ENCODE measurements at regions not wholly inside any gene's neighbourhood (a gene's known extent, or its start where the extent isn't known, plus 50 kb on each side); places are given as distances from the start of the nearest gene placed in this dataset.

GRCh38 chr12:19014240-19014639 is 115.3 kb upstream of the PLEKHA5 start:
- DNase-seq (ENCODE audit: low spot score) = no peak

GRCh38 chr12:19015285-19015684 is 114.2 kb upstream of the PLEKHA5 start:
- no peak for DNase-seq (ENCODE audit: low spot score)

DNA sequence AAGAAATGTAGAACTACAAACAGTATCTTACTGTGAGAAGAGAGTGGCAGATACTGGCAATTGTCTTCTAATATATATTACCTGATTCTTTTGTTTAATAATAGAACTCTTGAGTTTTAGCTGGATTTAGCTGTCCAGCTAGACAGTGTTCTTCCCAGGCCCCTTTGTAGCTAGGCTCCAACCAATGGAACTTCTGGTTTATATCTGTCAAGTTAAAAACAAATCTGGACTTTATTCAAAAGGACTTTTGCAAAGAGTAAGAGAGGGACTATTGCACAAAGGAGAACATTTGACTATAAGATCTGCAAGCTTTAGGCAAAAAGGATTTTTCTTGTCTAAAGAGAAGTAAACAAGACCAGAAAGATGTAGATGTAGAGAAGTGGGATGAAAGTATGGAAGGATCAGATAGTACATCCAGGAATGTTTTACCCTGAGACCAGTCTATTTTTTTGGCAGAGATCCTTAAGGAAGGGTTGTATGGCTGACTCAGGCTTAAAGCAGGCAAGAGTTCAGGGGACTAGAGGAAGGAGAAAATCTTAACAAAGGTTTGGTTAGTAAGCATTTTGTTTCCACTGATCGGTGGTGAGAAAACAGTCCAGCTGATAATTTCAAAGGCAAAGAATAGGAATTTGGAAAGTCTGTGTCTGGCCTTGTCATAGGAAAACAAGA is 111.1 kb upstream of the PLEKHA5 start:
- peak; percentile 54 for DNase-seq (ENCODE audit: low spot score)

DNA sequence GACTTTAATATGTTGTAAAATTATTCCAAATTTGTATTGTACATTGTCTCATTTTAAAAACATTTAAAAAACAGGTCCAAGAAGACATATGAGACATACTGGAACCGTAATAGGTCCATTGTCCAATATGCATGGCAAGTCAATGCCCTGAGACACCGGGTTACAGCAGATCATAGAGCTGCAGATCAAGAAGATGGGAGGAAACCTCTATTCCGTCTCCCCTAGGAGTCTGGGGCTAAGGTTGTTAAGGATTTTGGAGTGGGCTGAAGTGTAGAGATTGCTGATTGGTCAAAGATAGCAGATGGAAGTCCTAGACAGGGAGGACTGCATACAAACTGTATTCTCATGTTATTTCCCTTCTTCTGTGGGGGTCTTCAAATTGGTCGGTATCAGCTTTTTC is 108.3 kb upstream of the PLEKHA5 start:
- no peak for DNase-seq (ENCODE audit: low spot score)

- DNase-seq (ENCODE audit: low spot score) = peak; percentile 76
These were observed 107.9 kb upstream of the PLEKHA5 start for GRCh38 chr12:19021646-19022045.

DNA sequence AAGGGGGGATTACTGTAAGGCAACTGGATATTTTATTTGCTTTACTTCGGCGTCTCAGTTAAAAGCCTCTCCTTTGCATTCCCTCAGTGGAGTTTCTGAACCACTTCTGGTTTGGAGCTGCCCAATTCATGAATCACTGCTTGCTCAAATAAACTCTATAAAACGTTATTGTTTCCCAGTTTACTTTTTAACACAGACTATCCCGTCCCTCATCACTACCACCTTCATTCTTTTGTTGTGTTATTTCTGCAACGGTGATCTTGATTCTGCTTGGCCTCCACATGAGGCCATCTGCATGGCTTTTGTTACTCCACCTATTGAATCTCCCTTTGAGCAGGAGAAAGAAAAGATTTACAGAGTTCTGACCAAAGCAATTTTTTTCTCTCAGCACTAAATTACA is 104.0 kb upstream of the PLEKHA5 start:
- peak; percentile 69 for DNase-seq (ENCODE audit: low spot score)

DNA sequence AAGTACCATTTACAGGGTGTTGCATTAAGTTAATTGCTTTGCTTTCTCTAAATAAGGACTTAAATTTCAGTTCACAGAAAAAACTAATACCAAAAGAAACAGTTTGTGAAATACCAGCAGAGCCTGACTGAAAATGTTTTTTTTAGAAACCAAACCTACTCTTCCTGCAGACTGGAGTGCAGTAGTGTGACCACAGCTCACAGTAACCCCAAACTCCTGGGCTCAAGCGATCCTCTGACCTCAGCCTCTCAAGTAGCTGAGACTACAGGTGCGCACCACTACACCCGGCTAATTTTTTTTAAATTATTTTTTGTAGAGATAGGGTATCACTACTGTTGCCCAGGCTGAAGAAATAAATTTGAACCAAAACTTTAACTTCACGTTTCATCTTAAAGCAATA is 103.5 kb upstream of the PLEKHA5 start:
- DNase-seq (ENCODE audit: low spot score) = no peak

DNA sequence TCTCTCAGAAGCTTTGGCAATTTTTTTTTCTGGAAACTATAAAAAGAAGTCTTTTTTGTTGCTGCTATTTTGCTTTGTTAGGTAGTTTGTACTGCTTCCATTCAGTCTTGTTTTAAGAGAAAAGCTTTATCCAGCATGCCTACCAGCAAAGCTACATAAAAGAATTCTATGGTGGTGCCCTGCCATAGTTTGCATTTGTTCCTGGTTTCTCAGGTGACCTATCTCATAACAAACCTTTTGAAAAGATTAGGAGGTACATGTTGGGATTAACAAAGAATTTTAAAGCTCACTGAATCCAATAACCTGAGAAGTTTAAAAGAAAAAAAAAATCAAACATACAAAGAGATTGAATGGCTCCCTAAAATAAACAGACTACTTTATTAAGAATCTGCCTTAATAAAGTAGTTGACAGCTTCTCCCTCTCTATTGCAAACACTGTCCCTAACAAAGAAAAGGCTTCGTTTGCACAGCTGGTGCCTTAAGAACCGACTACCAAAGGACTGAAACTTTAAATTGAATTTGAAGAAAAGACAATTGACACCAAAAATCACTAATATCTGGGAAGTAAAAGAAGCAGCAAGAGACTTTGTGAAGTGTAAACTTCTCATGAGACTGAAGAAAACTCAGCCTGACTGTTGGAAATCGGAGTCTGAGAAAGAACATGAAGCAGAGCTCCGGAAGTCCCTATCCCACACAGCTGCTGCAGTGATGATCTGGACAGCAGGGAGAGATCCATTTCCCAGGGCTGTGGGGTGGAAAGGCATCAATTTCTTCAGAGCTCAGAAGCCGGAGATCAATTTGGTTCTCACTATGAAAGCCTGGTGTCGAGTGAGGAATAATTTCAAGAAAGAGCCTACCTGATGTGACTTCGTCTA is 102.7 kb upstream of the PLEKHA5 start:
- peak; percentile 51 for DNase-seq (ENCODE audit: low spot score)

- no peak for DNase-seq (ENCODE audit: low spot score)
These were observed 99.4 kb upstream of the PLEKHA5 start for GRCh38 chr12:19030180-19030579.

- no peak for DNase-seq (ENCODE audit: low spot score)
These were observed 98.9 kb upstream of the PLEKHA5 start for GRCh38 chr12:19030603-19031002.

- DNase-seq (ENCODE audit: low spot score) = no peak
These were observed 98.5 kb upstream of the PLEKHA5 start for GRCh38 chr12:19031032-19031431.

GRCh38 chr12:19032826-19033225 is 96.7 kb upstream of the PLEKHA5 start:
- DNase-seq (ENCODE audit: low spot score) = no peak

DNA sequence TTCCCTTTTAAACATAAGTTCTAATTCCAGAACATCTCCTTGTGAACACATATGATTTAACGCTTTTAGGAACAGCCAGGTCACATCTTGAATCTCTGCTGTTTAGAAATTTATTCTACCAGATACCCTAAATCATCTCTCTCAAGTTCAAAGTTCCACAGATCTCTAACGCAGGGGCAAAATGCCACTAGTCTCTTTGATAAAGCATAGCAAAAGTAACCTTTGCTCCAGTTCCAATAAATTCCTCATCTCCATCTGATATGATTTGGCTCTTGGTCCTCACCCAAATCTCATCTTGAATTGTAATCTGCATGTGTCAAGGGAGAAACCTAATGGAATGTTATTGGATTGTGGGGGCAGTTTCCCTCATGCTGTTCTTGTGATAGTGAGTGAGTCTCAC is 96.3 kb upstream of the PLEKHA5 start:
- DNase-seq (ENCODE audit: low spot score) = no peak

- DNase-seq (ENCODE audit: low spot score) = no peak
These were observed 94.6 kb upstream of the PLEKHA5 start for GRCh38 chr12:19034937-19035336.

- DNase-seq (ENCODE audit: low spot score) = no peak
These were observed 94.0 kb upstream of the PLEKHA5 start for GRCh38 chr12:19035536-19035935.

DNA sequence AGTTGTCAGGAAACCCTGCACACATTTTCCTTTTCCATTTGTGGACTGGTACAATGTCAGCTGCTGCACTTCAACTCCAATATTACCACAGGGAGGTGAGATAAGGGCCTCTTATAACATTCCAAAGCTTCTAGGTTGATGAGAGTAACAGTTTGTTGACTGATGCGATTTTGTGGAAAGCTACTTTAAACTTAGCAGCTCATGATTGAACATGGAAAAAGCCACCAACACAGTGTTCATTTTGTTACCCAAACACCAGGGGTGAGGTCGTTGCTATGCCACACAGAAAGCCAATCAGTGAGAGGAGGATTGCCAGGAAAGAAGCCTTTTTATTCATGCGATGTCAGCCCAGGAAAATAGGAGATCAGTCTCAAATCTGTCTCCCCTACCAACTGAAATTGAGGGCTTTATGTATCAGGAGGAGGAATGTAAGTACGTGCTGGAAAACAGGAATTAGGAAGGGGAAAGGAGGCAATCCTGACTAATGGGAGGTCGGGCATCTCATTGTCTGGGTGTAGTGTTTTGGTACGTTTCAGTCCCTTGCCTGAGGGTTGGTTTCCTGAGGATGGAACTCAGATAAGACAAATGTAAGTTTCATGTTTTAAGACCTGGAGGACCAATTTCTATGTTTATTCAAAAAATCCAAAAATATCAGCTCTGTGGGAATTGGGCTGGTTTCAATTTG is 92.7 kb upstream of the PLEKHA5 start:
- no peak for DNase-seq (ENCODE audit: low spot score)

DNA sequence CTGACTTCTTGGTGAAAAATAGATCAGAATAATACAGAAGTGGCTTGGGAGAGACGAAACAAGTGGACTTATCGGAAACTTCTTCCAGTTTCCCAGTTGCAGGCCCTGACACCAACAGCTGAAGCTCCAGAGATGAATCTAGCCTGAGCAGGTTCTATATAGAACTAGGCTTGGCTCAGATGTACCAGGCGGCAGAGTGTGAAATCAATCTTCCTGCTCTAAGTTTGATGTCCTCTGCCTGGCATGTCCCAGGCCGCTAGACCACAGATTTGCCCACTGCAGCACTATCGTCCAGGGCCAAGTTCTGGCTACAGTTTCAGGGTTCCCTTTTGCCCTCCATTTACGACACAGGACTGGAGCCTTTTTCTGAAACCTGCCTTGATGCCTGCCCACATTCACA is 91.3 kb upstream of the PLEKHA5 start:
- DNase-seq (ENCODE audit: low spot score) = no peak

GRCh38 chr12:19039515-19039914 is 90.0 kb upstream of the PLEKHA5 start:
- no peak for DNase-seq (ENCODE audit: low spot score)

- DNase-seq (ENCODE audit: low spot score) = no peak
These were observed 87.3 kb upstream of the PLEKHA5 start for GRCh38 chr12:19042221-19042620.

DNA sequence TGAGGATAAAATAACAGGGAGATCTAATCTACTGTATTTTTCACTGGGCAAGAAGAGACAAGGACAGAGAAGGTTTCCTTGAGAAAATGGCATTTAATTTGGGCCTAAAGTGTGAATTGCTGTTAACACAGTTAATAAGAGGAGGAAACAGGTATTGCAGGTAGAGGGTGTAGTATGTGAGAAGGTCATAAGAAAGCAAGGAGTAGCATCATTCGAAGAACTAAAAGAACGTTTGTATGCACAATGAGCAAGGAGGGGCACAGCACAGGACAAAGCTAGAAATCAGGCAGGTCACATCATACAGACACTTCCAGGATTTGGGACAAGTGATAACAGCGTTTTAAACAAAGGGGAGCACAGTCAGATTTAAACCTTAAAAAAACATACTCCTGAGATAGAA is 85.1 kb upstream of the PLEKHA5 start:
- no peak for DNase-seq (ENCODE audit: low spot score)

DNA sequence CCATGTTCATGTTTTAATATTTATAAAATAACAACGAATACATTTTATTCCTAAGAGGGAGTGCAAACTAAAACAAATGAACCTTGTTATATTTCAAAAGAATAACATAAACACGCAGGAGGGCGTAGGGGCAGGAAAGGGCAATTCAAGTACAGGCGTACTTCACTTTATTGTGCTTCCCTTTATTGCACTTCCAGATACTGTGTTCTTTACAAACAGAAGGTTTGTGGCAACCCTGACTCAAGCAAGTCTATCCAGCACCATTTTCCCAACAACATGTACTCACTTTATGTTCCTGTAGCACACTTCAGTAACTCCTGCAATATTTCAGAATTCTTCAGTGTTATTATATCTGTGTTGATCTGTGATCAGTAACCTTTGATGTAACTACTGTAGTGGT is 84.6 kb upstream of the PLEKHA5 start:
- DNase-seq (ENCODE audit: low spot score) = no peak

DNA sequence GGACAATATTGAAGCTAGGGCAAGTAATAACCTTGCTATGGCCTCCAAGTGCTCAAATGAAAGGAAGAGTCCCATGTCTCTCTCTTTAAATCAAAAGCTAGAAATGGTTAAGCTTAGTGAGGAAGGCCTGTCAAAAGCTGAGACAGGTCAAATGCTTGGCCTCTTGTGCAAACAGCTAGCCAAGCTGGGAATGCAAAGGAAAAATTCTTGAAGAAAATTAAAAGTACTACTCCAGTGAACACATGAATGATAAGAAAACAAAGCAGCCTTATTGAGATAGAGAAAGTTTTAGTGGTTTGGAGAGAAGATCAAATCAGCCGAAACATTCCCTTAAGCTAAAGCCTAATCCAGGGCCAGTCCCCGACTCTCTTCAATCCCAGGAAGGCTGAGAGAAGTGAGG is 84.1 kb upstream of the PLEKHA5 start:
- no peak for DNase-seq (ENCODE audit: low spot score)

DNA sequence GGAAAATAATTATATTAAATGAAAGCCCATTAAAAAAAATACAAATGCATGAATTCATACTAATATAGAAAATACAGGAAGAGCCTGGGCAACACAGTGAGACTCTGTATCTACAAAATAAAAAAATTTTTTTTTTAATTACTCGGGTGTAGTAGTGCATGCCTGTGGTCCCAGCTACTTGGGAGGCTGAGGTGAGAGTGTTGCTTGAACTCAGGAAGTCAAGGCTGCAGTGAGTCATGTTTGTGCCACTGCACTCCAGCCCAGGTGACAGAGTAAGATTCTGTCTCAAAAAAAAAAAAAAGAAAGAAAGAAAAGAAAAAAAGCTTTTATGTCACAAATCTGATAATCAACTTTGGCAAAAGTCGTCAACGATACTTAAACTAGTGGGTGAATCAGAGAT is 80.6 kb upstream of the PLEKHA5 start:
- DNase-seq (ENCODE audit: low spot score) = no peak

Data from HT-29 (cell line).